HT-29 (cell line): ENCODE measurements at regions not wholly inside any gene's neighbourhood (a gene's known extent, or its start where the extent isn't known, plus 50 kb on each side); places are given as distances from the start of the nearest gene placed in this dataset.
"Not testable (repeated sequence)": the region's sequence is repeated elsewhere in the genome, so short reads cannot be mapped to it uniquely, and the experiment has no call there.

Experiments
- DNase-seq: peaks from one replicate; pipeline ENCODE4 v3.0.0-alpha.2; 2015; ENCODE audit warnings: low spot score

DNA sequence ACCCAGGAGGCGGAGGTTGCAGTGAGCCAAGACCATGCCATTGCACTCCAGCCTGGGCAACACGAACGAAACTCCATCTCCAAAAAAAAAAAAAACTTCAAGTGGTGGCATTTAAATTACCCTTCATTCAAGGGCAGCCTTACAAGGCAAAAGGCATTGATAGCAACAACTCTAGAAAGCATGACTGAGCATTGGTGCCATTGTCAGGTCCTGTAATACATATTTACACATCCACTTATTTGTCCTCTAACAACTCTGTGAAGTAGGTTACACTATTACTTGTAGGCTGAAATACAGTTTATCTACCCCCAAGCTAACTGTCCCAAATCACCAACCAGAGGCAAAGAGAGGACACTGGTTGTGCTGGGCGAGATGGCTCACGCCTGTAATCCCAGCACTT lies 52.7 kb upstream of the LARP1 start:
- DNase-seq: no peak

GRCh38 chr5:154701725-154702124 lies 53.5 kb upstream of the LARP1 start:
- DNase-seq: not testable (repeated sequence)

GRCh38 chr5:154701181-154701580 lies 54.0 kb upstream of the LARP1 start:
- DNase-seq: no peak

- not testable (repeated sequence) for DNase-seq
These were observed 54.8 kb upstream of the LARP1 start for GRCh38 chr5:154700289-154700928.

- DNase-seq: no peak
These were observed 56.4 kb upstream of the LARP1 start for GRCh38 chr5:154698763-154699162.

- no peak for DNase-seq
These were observed 57.8 kb upstream of the LARP1 start for GRCh38 chr5:154697371-154697770.

GRCh38 chr5:154696891-154697290 lies 58.3 kb upstream of the LARP1 start:
- no peak for DNase-seq

DNA sequence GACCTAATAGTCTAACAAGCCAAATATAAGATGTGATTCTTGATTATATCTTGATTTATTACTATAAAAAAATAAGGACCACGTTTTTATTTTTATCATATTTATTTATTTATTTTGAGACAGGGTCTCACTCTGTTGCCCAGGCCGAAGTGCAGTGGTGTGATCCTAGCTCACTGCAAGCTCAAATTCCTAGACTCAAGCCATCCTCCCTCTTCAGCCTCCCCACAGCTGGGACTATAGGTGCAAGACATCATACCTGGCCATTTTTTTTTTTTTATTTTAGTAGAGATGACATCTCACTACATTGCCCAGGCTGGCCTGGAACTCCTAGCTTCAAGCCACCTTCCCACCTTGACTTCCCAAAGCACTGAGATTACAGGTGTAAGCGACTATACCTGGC lies 61.0 kb upstream of the LARP1 start:
- no peak for DNase-seq

- DNase-seq: no peak
These were observed 64.7 kb upstream of the LARP1 start for GRCh38 chr5:154690488-154690887.

- no peak for DNase-seq
These were observed 68.7 kb upstream of the LARP1 start for GRCh38 chr5:154686490-154686889.

GRCh38 chr5:154683101-154683880 lies 71.9 kb upstream of the LARP1 start:
- DNase-seq: peak; percentile 49

DNA sequence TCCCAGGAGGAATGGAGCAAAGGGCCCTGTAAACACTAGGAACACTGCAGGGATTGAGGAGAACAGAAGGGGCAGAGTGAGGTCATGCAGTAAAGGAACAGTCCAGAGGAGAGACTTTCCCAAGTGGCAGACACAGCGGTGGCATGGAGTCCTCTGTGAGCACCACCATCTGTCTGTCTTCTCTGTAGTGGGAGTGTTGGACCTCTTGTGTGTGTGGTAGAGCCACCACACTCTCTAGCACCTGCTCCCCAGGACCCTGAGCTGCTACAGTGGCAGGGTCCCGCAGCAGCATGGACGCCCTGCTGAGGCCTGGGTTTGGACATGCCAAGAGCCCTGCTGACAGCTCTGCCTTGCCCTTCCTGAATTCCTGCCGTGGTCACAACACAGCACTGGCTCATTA lies 75.7 kb upstream of the LARP1 start:
- no peak for DNase-seq

DNA sequence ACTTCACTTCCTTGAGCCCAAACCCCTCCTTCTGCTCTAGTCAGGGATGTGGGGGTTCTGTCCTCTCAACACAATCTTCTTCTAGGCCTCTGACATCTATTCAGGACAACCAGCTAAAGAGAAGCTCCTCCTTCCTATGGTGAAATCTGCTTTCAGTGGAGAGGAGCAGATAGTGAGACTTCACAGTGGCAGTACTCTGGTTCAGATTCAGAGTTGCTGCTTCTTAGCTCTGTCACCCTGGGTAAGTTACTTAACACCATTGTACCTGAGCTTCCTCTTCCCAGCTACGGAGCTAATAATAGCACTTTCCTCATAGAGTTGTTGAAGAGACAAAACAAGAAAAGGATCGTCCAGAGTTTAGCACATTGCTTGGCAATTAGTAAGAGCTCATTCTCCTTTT lies 77.3 kb upstream of the LARP1 start:
- DNase-seq: no peak

GRCh38 chr5:154676508-154676907 lies 78.7 kb upstream of the LARP1 start:
- DNase-seq: no peak

DNA sequence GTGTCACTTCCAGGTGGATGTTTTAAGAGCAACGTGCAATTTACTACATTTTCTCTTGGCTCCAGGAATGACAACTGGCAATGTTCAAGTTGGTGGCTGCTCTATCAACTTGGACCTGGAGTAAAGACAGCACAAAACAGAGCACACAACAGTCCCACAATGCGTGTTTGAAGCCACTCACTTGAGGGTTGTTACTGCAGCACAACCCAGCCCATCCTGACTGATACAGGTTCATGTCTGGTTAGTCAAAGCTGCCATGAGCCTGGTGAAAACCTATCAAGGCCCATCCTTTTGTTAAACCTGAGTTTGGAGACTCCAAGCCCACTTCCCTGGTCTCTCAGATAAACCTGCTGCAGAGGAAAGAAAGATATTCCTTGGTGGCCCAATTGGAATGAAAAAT lies 81.1 kb upstream of the LARP1 start:
- no peak for DNase-seq

GRCh38 chr5:154673506-154673905 lies 81.7 kb upstream of the LARP1 start:
- no peak for DNase-seq

- not testable (repeated sequence) for DNase-seq
These were observed 85.3 kb upstream of the LARP1 start for GRCh38 chr5:154669913-154670312.

- no peak for DNase-seq
These were observed 85.8 kb upstream of the LARP1 start for GRCh38 chr5:154669402-154669801.

- no peak for DNase-seq
These were observed 90.3 kb upstream of the LARP1 start for GRCh38 chr5:154664869-154665268.

DNA sequence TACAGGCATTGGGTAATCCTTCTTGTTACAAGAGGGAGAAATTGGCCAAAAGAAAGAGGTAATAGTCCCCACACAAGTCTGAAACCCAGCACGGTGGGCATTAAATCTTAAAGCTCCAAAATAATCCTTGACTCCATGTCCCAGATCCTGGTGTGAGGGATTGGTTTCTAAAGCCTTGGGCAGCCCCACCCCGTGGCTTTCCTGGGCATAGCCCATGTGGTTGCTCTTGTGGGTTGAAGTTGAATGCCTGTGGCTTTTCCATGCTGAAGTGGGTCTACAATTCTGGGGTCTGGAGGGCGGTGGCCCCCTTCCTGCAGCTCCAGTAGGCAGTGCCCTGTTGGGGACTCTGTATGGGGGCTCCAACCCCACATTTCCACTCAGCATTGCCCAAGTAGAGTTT lies 91.8 kb upstream of the LARP1 start:
- DNase-seq: no peak

DNA sequence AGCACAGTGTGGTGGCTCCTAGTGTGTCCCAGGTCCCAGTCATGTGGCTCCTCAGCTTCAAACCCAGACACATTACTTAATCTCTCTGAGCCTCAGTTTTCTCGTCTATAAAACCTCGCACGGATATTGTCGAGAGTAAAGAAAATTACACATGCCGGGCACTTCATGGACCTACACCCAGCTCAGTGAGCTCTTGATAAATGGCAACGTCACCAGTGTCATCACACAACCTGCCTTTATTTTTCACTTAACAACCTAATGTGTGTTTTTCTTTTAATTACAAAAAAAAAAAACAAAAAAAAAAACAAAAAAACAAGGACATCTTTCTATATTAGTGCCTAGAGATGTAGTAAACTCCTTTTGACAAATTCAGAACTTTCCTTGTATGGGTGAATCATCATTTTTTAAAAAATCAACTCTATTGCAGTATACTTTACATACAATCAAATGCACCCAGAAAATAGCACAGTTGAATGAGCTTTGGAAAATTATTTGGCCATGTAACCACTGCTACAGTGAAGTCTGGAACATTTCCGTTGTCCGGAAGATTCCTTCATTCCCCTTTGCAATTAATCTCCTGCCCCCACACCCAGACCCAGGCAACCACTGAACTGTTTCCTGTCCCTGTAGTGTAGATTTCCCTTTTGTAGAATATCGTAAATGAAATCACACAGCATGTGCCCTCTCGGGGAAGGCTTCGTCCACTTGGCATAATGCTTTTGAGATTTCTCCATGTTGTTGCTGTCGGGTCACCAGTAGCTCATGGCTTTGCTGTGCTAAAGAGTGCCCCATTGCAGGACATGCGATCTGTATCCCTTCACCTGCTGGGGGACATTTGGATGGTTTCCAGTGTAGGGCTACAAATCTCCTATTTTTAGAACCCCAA lies 100.4 kb upstream of the LARP1 start:
- no peak for DNase-seq

- DNase-seq: no peak
These were observed 101.3 kb upstream of the LARP1 start for GRCh38 chr5:154653764-154654485.
